Astrocyte (in vitro differentiated cells and primary cell): ENCODE measurements at regions not wholly inside any gene's neighbourhood (a gene's known extent, or its start where the extent isn't known, plus 50 kb on each side); places are given as distances from the start of the nearest gene placed in this dataset.

Source experiments
- DNase-seq: peaks from one replicate; pipeline ENCODE4 v3.0.0-alpha.2; 2010; ENCODE audit warnings: low read depth
- FAIRE-seq: peaks from 2 replicates; lab custom pipeline; 2011; peaks lifted over from hg19 to GRCh38; lab: Jason Lieb, UNC
- H2AFZ ChIP-seq: 2 replicates; pipeline ENCODE4 v1.6.0; 2012; ENCODE audit warnings: low read depth, low read length, inconsistent platforms
- H3K27ac ChIP-seq: 2 replicates; pipeline ENCODE4 v1.5.1; 2011; ENCODE audit warnings: low read depth, low read length, inconsistent platforms
- H3K27me3 ChIP-seq: 2 replicates; pipeline ENCODE4 v1.6.0; 2011; ENCODE audit warnings: low read length, inconsistent platforms; ENCODE audit not compliant: insufficient read depth
- H3K36me3 ChIP-seq: 2 replicates; pipeline ENCODE4 v1.5.1; 2011; ENCODE audit warnings: low read length, inconsistent platforms; ENCODE audit not compliant: insufficient read depth
- H3K4me1 ChIP-seq: 2 replicates; pipeline ENCODE4 v1.5.1; 2011; ENCODE audit warnings: low read length, inconsistent platforms; ENCODE audit not compliant: insufficient read depth
- H3K4me2 ChIP-seq: 2 replicates; pipeline ENCODE4 v1.6.0; 2012; ENCODE audit warnings: low read length, inconsistent platforms
- H3K4me3 ChIP-seq: 2 replicates; pipeline ENCODE4 v1.5.1; 2011; ENCODE audit warnings: low read depth, mild to moderate bottlenecking, low read length, inconsistent platforms; ENCODE audit not compliant: insufficient read depth
- H3K79me2 ChIP-seq: 2 replicates; pipeline ENCODE4 v1.6.0; 2012; ENCODE audit warnings: mild to moderate bottlenecking, low read length, inconsistent platforms; ENCODE audit not compliant: insufficient read depth
- H3K9ac ChIP-seq: 2 replicates; pipeline ENCODE4 v1.6.0; 2012; ENCODE audit warnings: mild to moderate bottlenecking, low read length, inconsistent platforms
- H3K9me3 ChIP-seq: 2 replicates; pipeline ENCODE4 v1.5.1; 2012; ENCODE audit warnings: low read depth, mild to moderate bottlenecking, low read length, inconsistent platforms; ENCODE audit not compliant: insufficient read depth
- H4K20me1 ChIP-seq: 2 replicates; pipeline ENCODE4 v1.6.0; 2012; ENCODE audit warnings: low read length, inconsistent platforms; ENCODE audit not compliant: insufficient read depth
- H3K27ac Mint-ChIP-seq: one replicate; pipeline ENCODE4 v1.8.0; 2021; ENCODE audit warnings: mild to moderate bottlenecking, mixed read lengths; ENCODE audit not compliant: unreplicated experiment
- H3K27me3 Mint-ChIP-seq: one replicate; pipeline ENCODE4 v1.8.0; 2021; ENCODE audit warnings: low read depth, mixed read lengths; ENCODE audit not compliant: unreplicated experiment
- H3K36me3 Mint-ChIP-seq: one replicate; pipeline ENCODE4 v1.8.0; 2021; ENCODE audit warnings: low read depth, mixed read lengths; ENCODE audit not compliant: unreplicated experiment
- H3K4me1 Mint-ChIP-seq: one replicate; pipeline ENCODE4 v1.8.0; 2021; ENCODE audit warnings: low read depth, mixed read lengths; ENCODE audit not compliant: unreplicated experiment
- H3K4me3 Mint-ChIP-seq: one replicate; pipeline ENCODE4 v1.8.0; 2021; ENCODE audit warnings: mild to moderate bottlenecking, moderate library complexity, mixed read lengths; ENCODE audit not compliant: unreplicated experiment
- H3K9me3 Mint-ChIP-seq: one replicate; pipeline ENCODE4 v1.8.0; 2021; ENCODE audit warnings: mild to moderate bottlenecking, mixed read lengths; ENCODE audit not compliant: unreplicated experiment
- EZH2 ChIP-seq: IDR thresholded peaks from 2 replicates; pipeline ENCODE4 v1.6.1; 2012; ENCODE audit warnings: mild to moderate bottlenecking, low read length, inconsistent platforms; ENCODE audit not compliant: insufficient read depth
- TF ChIP-seq, protein P1 (sequence below): IDR thresholded peaks from 2 replicates; pipeline ENCODE4 v1.5.1; 2011; ENCODE audit warnings: low read depth, mild to moderate bottlenecking, inconsistent platforms, low read length, moderate library complexity; ENCODE audit not compliant: insufficient read depth

DNA sequence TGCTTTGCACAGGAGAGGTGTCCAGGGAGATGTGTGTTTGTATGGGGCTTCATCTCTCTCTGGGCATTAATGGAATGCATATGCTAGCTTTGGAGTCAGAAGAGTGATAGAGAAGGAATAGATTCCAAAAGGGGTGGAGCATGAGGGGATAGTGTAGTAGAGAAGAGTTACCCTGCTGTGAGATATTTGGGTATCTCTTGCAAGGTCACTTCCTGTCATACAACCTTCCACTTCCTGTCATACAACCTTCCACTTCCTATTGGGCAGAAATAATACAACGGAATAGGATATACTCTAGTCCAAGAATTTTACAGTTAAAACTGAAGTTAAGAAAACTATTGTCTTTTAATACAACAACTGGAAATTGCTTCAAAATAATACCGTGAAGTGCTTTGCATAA is 351.8 kb upstream of the FMN2 start:
- no peak overlapping the region for H3K9ac ChIP-seq
- no peak for TF ChIP-seq EZH2
- TF ChIP-seq, protein P1, sequence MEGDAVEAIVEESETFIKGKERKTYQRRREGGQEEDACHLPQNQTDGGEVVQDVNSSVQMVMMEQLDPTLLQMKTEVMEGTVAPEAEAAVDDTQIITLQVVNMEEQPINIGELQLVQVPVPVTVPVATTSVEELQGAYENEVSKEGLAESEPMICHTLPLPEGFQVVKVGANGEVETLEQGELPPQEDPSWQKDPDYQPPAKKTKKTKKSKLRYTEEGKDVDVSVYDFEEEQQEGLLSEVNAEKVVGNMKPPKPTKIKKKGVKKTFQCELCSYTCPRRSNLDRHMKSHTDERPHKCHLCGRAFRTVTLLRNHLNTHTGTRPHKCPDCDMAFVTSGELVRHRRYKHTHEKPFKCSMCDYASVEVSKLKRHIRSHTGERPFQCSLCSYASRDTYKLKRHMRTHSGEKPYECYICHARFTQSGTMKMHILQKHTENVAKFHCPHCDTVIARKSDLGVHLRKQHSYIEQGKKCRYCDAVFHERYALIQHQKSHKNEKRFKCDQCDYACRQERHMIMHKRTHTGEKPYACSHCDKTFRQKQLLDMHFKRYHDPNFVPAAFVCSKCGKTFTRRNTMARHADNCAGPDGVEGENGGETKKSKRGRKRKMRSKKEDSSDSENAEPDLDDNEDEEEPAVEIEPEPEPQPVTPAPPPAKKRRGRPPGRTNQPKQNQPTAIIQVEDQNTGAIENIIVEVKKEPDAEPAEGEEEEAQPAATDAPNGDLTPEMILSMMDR, result no peak
- no peak overlapping the region for H3K4me2 ChIP-seq
- H3K4me1 Mint-ChIP-seq, result peaks cover 2% of the 10 kb centered on the region
- no peaks in the 10 kb centered on the region for H3K27me3 ChIP-seq
- H4K20me1 ChIP-seq, result no peaks in the 10 kb centered on the region
- no peak overlapping the region for H3K4me3 ChIP-seq
- H3K9me3 ChIP-seq, result peaks cover 3% of the 10 kb centered on the region
- H2AFZ ChIP-seq, result no peak overlapping the region
- no peak overlapping the region for H3K4me3 Mint-ChIP-seq
- H3K27ac Mint-ChIP-seq, result no peak overlapping the region
- no peaks in the 10 kb centered on the region for H3K79me2 ChIP-seq
- no peaks in the 10 kb centered on the region for H3K27me3 Mint-ChIP-seq
- DNase-seq (no peak), FAIRE-seq (no peak)
- H3K4me1 ChIP-seq, result no peaks in the 10 kb centered on the region
- H3K27ac ChIP-seq, result no peak overlapping the region
- no peaks in the 10 kb centered on the region for H3K36me3 Mint-ChIP-seq
- H3K9me3 Mint-ChIP-seq, result peaks cover 3% of the 10 kb centered on the region
- H3K36me3 ChIP-seq, result no peaks in the 10 kb centered on the region

DNA sequence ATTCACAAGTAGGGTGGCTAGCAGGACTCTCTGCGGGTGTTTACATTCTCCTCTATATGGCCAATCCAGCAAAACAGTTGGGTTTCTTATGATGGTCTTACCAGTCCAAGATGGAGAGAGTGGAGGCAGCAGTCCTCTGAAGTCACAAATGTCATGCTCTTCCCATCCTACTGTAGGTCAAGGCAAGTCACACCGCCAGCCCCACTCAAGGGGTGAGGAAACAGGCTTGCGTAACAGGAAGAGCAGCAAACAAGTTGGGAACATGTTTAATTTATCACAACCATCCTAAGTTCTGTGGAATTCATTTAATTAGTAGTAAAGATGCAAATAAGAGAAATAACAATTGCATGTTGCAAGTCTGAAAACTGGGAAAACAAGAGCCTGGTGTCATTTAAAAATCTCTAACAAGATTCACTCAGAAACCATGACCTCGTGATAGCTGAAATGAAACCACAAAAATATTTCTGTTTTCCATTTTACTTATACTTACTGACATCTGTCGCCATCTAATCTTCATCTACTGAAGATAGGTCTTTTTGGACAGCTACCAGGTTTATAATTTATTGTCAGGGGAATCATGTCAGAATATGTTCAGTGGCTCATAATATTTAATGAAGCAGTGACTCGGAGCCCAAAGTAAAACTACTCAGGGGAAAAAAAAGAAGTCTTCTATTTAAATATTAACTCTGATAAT is 349.1 kb upstream of the FMN2 start:
- TF ChIP-seq, protein P1, result no peak
- TF ChIP-seq EZH2, result no peak
- Mint-ChIP-seq H3K27ac (no peak overlapping the region), H3K9me3 (peaks cover 3% of the 10 kb centered on the region), H3K4me3 (no peak overlapping the region), H3K4me1 (peaks cover 4% of the 10 kb centered on the region), H3K36me3 (no peaks in the 10 kb centered on the region), H3K27me3 (no peaks in the 10 kb centered on the region)
- Histone ChIP-seq H3K4me3 (no peak overlapping the region), H3K79me2 (no peaks in the 10 kb centered on the region), H3K27ac (no peak overlapping the region), H2AFZ (no peak overlapping the region), H3K36me3 (no peaks in the 10 kb centered on the region), H3K9ac (no peak overlapping the region), H3K4me1 (no peaks in the 10 kb centered on the region), H3K9me3 (peaks cover 3% of the 10 kb centered on the region), H4K20me1 (no peaks in the 10 kb centered on the region), H3K27me3 (no peaks in the 10 kb centered on the region), H3K4me2 (no peak overlapping the region)
- DNase-seq (no peak), FAIRE-seq (no peak)

DNA sequence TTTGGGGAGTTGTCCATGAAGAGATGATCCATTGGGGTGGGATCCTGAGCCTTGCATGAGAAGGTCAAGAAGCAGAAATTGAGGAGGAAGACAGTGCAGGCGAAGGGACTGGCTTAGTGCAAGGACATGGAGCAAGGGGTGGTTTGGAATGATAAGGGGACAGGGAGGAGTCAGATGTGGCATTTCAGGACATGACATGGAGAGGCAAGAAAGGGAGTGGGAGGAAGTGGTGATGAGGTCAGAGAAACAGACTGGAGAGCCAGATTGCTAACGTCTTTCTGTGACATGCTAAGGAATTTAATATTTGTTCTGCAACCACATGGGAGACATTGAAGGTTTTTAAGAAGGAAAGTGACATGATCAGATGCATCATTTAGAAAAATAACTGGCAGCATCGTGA is 346.8 kb upstream of the FMN2 start:
- Mint-ChIP-seq H3K9me3 (peaks cover under 1% of the 10 kb centered on the region), H3K4me3 (no peak overlapping the region), H3K36me3 (no peaks in the 10 kb centered on the region), H3K4me1 (peaks cover 4% of the 10 kb centered on the region), H3K27ac (no peak overlapping the region), H3K27me3 (no peaks in the 10 kb centered on the region)
- H3K27me3 ChIP-seq, result no peaks in the 10 kb centered on the region
- no peaks in the 10 kb centered on the region for H3K36me3 ChIP-seq
- H3K79me2 ChIP-seq, result no peaks in the 10 kb centered on the region
- no peaks in the 10 kb centered on the region for H4K20me1 ChIP-seq
- DNase-seq (no peak), FAIRE-seq (no peak)
- H3K4me2 ChIP-seq, result no peak overlapping the region
- no peak overlapping the region for H3K9ac ChIP-seq
- no peak overlapping the region for H2AFZ ChIP-seq
- no peak overlapping the region for H3K27ac ChIP-seq
- H3K4me1 ChIP-seq, result no peaks in the 10 kb centered on the region
- TF ChIP-seq, protein P1, result no peak
- TF ChIP-seq EZH2, result no peak
- H3K4me3 ChIP-seq, result no peak overlapping the region
- peaks cover 1% of the 10 kb centered on the region for H3K9me3 ChIP-seq
